GM12865 (cell line): ENCODE measurements at regions not wholly inside any gene's neighbourhood (a gene's known extent, or its start where the extent isn't known, plus 50 kb on each side); places are given as distances from the start of the nearest gene placed in this dataset.

Experiments
- DNase-seq: peaks from one replicate; pipeline ENCODE4 v3.0.0; 2010; ENCODE audit warnings: low read depth
- H3K4me3 ChIP-seq: 2 replicates; pipeline ENCODE4 v1.5.1; 2011; ENCODE audit warnings: mild to moderate bottlenecking, low read depth, low read length, control low read depth
- TF ChIP-seq, protein P1 (sequence below): IDR thresholded peaks from 2 replicates; pipeline ENCODE4 v1.5.1; 2011; ENCODE audit warnings: low read length, control low read depth, low read depth, inconsistent platforms; ENCODE audit not compliant: insufficient read depth; ENCODE audit errors: missing control alignments

DNA sequence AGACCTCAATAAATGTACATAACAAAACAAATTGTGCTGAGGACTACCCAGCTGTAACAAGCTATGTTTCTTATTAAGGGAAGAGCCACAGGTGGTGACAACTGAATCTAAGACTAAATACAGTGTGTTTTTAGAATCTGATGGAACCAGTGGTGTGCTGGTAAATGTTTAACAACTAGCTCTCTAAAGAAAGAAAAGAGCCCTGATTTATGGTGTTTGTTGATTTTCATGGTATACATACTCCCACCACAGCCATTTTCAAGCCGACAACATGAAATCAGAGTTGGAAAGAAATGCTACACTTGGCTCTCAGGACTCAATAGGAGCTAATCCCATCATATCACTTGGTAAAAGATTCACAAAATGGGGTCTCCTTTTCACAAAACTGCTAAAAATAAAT lies 89.8 kb upstream of the FNDC3B start:
- TF ChIP-seq, protein P1, sequence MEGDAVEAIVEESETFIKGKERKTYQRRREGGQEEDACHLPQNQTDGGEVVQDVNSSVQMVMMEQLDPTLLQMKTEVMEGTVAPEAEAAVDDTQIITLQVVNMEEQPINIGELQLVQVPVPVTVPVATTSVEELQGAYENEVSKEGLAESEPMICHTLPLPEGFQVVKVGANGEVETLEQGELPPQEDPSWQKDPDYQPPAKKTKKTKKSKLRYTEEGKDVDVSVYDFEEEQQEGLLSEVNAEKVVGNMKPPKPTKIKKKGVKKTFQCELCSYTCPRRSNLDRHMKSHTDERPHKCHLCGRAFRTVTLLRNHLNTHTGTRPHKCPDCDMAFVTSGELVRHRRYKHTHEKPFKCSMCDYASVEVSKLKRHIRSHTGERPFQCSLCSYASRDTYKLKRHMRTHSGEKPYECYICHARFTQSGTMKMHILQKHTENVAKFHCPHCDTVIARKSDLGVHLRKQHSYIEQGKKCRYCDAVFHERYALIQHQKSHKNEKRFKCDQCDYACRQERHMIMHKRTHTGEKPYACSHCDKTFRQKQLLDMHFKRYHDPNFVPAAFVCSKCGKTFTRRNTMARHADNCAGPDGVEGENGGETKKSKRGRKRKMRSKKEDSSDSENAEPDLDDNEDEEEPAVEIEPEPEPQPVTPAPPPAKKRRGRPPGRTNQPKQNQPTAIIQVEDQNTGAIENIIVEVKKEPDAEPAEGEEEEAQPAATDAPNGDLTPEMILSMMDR = no peak
- no peak for DNase-seq
- no peak overlapping the region for H3K4me3 ChIP-seq

DNA sequence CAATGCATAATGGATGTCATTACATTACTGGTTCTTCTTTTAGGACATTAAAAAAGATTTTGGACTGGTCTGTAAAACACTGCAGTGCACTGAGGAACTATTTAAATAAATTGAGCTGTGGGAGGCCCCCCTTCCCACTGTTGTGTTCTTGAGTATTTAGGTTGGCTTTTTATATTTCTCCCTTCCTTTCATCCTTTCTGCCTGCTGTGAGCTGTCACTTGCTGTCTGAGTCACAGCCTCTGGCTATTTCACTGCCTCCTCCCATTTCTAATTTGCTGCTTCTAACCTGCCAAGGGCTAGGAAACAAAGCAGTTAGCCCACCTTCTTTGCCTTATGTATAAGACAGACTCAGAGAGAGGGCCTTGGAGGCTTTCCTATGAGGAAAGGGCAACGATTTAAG lies 89.0 kb upstream of the FNDC3B start:
- DNase-seq = no peak
- no peak overlapping the region for H3K4me3 ChIP-seq
- TF ChIP-seq, protein P1 = no peak

- TF ChIP-seq, protein P1 = no peak
- no peak for DNase-seq
Observed at GRCh38 chr3:171951597-171951996, 87.8 kb upstream of the FNDC3B start.

GRCh38 chr3:171953301-171954022 lies 85.9 kb upstream of the FNDC3B start:
- TF ChIP-seq, protein P1 = no peak
- H3K4me3 ChIP-seq = no peak overlapping the region
- no peak for DNase-seq

More at GRCh38 chr3:171951597-171951996, 87.8 kb upstream of the FNDC3B start:
- no peak overlapping the region for H3K4me3 ChIP-seq

DNA sequence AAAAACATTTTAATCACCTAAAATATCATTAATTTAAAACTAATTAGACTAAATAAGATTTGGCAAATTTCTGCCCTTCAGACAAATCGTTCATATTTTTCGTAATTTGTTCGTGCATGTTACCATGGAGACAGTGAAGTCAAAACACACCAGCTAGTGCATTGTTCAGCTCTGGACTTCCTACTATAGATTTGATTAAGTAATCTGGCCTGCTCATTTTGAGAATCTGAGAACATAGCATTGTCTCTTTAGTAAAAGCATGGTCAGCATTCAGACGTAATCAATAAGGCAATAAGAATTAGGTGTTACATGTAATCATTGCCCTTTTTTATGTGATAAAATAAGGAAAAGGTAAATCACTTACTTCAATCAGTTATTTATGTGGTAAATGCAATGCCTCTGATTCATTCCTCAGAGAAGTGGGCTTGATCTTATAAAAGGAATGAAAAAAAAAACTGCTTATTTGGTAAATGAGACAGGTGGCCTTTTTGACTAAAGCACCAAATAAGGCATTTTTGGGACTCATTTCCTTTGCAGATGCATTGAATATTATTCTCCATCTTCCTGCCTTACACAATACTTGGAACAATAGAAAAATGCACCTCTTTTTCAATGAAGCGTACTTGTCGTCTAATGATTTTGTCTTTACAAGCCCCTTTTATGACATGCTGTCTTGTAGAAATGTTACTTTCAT lies 84.5 kb upstream of the FNDC3B start:
- H3K4me3 ChIP-seq = no peak overlapping the region
- TF ChIP-seq, protein P1 = no peak
- DNase-seq = no peak

GRCh38 chr3:171955598-171955997 lies 83.8 kb upstream of the FNDC3B start:
- no peak for DNase-seq
- no peak overlapping the region for H3K4me3 ChIP-seq
- TF ChIP-seq, protein P1 = no peak
